Ectodermal cell (in vitro differentiated cells): ENCODE measurements at regions not wholly inside any gene's neighbourhood (a gene's known extent, or its start where the extent isn't known, plus 50 kb on each side); places are given as distances from the start of the nearest gene placed in this dataset.

ENCODE experiments used
- H3K27ac ChIP-seq: 2 replicates; pipeline ENCODE4 v1.7.0; 2013; ENCODE audit warnings: mild to moderate bottlenecking, low read depth, low read length; ENCODE audit not compliant: insufficient read depth, poor library complexity, severe bottlenecking
- H3K27me3 ChIP-seq: 2 replicates; pipeline ENCODE4 v1.7.0; 2013; ENCODE audit warnings: mild to moderate bottlenecking, low read length; ENCODE audit not compliant: insufficient read depth, control insufficient read depth, poor library complexity, severe bottlenecking
- H3K36me3 ChIP-seq: one replicate; pipeline ENCODE4 v1.7.0; 2013; ENCODE audit warnings: low read length; ENCODE audit not compliant: control insufficient read depth, insufficient read depth
- H3K4me1 ChIP-seq: one replicate; pipeline ENCODE4 v1.7.0; 2013; ENCODE audit warnings: low read length; ENCODE audit not compliant: control insufficient read depth, insufficient read depth
- H3K4me3 ChIP-seq: 2 replicates; pipeline ENCODE4 v1.7.0; 2013; ENCODE audit warnings: low read depth, low read length, control low read depth; ENCODE audit not compliant: insufficient read depth
- H3K9me3 ChIP-seq: 2 replicates; pipeline ENCODE4 v1.7.0; 2013; ENCODE audit warnings: mild to moderate bottlenecking, low read length, moderate library complexity; ENCODE audit not compliant: control insufficient read depth
- WGBS, 2 experiments: methylation state at CpG; one replicate each; pipeline ENCODE4 v1.1.7; 2013; ENCODE audit warnings: missing lambda C conversion rate in 2 of 2; 5-methylcytosine and 5-hydroxymethylcytosine counted together

DNA sequence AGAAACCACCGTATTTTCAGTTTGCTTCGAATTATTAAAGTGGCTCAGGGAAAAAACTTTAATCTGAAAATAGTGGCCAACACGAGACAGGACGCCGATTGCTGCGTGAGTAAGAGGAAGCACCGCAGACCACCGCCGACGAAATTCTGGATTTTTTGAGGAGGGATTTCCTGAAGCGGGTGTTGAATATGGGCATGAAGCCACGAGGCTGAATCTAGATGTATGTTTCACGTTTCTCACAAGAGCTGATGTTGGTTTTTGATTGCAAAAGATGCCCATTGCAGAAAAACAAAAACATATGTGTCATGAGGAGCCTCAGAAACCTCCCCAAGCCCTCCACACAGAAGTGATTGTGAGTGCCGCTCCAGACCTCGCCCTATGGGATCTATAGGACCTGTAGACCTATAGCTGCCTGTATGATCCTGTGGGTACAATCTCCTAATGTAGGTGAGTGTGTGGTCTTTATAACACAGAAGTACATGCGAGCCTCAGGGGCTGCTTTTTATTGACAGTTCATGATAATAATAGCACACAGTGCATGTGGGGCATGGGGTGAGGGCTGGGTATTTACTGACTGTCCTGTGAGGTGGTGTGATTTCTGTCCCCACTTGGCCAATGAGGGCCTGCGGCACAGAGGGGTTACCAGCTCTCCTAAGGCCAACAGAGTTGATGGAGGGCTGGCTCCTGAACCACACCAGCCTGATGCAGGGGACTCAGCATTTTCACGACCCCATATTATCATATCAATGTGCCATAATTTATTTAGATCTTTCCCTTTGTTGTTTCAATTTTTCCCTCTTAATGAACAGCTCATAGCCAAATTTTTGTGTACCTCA lies 243.9 kb downstream of the DLL1 start:
- no peak overlapping the region for H3K4me3 ChIP-seq
- H3K36me3 ChIP-seq, result no peaks in the 10 kb centered on the region
- H3K9me3 ChIP-seq, result no peaks in the 10 kb centered on the region
- H3K27ac ChIP-seq, result no peak overlapping the region
- no peaks in the 10 kb centered on the region for H3K27me3 ChIP-seq
- 87 to 88% methylated on average over 18 of the region's 18 CpGs for WGBS, 2 experiments
- no peaks in the 10 kb centered on the region for H3K4me1 ChIP-seq

DNA sequence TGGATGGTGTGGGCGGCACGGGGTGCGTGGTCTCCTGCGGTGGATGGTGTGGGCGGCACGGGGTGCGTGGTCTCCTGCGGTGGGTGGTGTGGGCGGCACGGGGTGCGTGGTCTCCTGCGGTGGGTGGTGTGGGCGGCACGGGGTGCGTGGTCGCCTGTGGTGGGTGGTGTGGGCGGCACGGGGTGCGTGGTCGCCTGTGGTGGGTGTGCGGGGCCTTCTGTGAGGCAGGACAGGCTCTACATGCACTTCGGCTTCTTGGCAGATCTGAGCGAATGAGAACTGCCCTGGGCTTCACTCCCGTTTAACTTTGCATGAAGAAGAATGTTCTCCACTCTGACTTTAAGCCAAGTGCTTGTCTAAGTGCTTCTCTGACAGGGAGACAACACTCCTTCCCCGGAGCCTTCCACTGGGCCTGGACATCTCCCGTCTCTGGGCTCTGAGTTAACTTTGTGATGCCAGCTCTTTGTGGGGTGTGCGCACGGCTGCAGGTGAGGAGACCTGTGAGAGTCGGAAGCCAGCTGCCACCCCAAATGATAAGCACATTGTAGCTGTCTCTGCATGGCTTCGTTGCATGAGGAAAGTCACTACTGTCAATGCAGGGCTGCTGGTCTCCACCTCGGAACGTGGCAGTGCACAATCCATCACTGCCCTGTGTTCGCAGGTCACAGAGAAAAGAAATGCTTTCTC lies 244.8 kb downstream of the DLL1 start:
- H3K4me1 ChIP-seq, result no peaks in the 10 kb centered on the region
- H3K36me3 ChIP-seq, result no peaks in the 10 kb centered on the region
- WGBS, 2 experiments, result 88 to 89% methylated on average over 33 of the region's 33 CpGs
- no peak overlapping the region for H3K4me3 ChIP-seq
- H3K27ac ChIP-seq, result no peak overlapping the region
- no peaks in the 10 kb centered on the region for H3K27me3 ChIP-seq
- no peaks in the 10 kb centered on the region for H3K9me3 ChIP-seq

DNA sequence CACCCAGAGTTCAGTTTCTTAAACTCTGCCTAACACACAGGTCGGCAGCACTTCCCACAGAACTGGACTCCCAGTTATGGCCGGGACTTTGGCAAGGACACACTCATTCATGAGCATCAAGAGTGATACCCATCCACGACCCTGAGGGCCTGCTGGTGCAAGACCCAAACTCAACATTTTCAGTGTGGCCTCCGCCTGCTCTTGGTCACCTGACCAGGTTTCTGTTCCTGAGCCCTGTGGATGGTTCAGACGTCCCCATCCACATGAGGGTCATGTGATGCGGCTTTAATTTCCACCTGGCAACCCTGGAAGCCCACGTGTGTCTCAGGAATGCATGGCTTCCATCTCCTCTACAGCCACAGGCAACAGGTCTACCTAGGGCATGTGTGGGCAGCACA lies 245.3 kb downstream of the DLL1 start:
- Histone ChIP-seq H3K36me3 (no peaks in the 10 kb centered on the region), H3K27ac (no peak overlapping the region), H3K4me3 (no peak overlapping the region), H3K27me3 (no peaks in the 10 kb centered on the region), H3K4me1 (no peaks in the 10 kb centered on the region), H3K9me3 (no peaks in the 10 kb centered on the region)
- 93 to 96% methylated on average over 7 of the region's 7 CpGs for WGBS, 2 experiments

DNA sequence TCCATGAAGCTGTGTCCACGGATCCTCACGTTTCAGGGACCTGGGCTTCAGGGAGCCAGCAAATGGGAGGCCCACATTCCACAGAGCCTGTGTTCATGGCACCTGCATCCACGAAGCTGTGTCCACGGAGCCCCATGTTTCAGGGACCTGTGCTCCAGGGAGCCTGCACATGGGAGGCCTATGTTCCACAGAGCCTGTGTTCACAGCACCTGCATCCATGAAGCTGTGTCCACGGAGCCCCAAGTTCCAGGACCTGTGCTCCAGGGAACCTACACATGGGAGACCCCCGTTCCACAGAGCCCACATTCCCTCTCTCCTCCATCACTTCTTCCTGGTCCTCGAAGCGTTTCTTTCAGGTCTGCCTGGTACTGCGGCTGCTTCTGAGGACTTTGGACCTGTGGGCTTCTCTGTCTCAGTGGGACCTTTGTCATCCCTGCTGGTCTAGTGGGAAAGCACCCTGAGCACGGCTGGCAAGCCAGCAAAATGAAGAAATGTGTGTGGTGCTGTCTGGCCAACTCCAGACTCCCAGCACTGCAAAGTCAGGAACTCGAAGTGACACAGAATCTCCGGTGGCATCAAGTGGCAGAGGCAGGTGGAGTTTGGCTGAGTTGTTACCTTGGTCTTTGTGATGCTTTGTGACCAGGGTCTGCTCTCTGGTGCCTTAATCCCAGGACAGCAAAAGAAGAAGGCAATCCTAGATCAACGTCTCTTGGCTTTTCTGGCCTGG lies 245.9 kb downstream of the DLL1 start:
- Histone ChIP-seq H3K4me3 (no peak overlapping the region), H3K36me3 (no peaks in the 10 kb centered on the region), H3K27me3 (no peaks in the 10 kb centered on the region), H3K27ac (no peak overlapping the region), H3K4me1 (no peaks in the 10 kb centered on the region), H3K9me3 (no peaks in the 10 kb centered on the region)
- WGBS, 2 experiments, result 94 to 95% methylated on average over 13 of the region's 13 CpGs

DNA sequence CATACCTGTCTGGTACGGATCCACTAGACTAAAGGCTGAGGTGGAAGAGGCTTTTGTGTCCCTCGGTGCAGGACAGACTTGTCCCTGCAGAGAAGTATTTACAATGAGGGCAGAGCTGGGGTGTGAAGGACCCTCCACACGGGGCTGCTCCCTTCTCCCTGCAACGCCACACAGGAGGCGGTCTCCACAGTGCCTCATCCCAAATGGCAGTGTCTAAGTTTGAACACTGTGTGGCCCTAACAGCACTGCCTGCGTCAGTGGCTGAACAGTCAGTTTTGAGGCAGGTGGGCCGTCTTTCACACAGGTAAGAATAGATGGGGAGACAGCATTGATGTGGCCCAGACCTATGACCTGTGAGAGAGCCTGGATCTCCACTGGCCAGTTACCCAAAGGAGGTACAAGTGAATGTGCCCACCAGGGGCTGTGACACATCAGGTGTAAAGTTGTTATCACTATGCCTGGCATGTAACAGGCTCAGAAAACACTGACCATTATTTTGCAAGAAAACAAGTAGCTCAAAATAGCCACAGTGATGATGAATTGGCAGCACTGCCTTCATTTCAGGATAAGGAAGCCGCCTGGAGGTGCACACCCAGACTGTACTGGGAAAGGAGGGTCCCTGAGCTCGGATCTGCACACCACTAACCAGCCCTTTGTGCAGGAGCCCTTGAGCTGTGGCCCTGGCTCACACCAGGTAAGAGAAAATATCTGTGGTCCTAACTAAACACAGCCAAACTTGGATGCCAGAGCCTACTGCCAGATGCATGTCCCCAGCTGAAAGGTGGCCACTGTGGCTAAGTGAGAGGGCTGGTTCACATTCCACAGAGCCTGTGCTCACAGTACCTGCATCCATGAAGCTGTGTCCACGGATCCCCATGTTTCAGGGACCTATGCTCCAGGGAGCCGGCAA lies 246.7 kb downstream of the DLL1 start:
- Histone ChIP-seq H3K4me3 (no peak overlapping the region), H3K27ac (no peak overlapping the region), H3K36me3 (no peaks in the 10 kb centered on the region), H3K27me3 (no peaks in the 10 kb centered on the region), H3K4me1 (no peaks in the 10 kb centered on the region), H3K9me3 (no peaks in the 10 kb centered on the region)
- WGBS, 2 experiments, result 89 to 90% methylated on average over 11 of the region's 11 CpGs

DNA sequence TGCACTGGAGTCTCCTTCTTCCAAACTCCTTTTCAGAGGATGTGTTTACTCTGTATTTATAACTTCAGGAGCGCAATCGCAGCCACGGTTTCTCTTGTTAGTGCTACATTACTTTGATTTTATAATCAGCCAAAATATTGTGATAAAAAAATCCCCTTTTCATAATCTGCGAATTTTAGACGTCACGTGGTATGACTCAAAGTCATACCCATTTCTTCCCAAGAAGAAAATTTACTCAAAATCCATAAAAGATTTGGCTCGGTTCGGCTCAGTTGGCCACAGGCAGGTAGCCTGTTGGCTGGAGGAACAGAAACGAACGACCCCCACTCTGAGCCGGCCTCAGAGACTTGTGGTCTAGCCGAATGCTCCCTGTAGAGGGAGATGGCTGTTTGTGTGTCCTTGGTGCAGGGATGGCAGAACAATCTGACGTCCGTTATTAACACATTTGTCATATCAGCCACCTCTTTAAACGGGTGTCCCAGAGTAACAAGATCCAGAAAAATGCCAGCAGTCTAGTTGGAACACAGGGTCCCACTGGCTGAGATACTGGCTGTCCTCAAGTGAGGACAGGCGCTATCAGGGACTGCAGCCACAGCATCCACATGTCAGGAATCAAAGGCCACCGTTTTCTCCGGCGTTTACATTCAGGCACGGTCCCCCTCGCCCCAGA lies 247.6 kb downstream of the DLL1 start:
- Histone ChIP-seq H3K36me3 (no peaks in the 10 kb centered on the region), H3K9me3 (no peaks in the 10 kb centered on the region), H3K4me1 (no peaks in the 10 kb centered on the region), H3K27ac (no peak overlapping the region), H3K27me3 (no peaks in the 10 kb centered on the region), H3K4me3 (no peak overlapping the region)
- 93 to 95% methylated on average over 21 of the region's 21 CpGs for WGBS, 2 experiments

DNA sequence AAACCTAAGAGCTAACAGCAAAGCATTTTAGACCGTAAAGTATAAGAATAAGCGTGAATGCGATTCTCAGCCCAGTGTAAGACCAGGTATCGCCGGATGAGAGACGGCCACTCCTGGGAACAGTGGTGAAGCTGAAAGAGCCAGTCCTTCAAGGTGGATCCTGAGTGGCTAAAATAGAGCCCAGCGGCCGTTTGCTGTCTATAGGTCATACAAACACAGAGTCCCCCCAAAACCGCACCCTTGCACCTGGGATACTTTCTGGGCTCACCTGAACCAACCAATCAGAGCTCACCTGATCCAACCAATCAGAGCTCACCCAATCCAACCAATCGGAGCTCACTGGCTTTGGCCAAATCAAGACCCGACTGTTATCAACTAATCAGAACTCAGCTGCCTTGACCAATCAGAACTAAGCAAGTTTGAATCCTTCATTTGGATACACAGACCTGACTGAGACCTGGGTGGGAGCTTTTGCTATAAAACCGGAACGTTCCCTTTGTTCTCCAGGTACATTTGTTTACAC lies 248.2 kb downstream of the DLL1 start:
- Histone ChIP-seq H3K4me3 (no peak overlapping the region), H3K27ac (no peak overlapping the region), H3K27me3 (no peaks in the 10 kb centered on the region), H3K36me3 (no peaks in the 10 kb centered on the region), H3K4me1 (no peaks in the 10 kb centered on the region), H3K9me3 (no peaks in the 10 kb centered on the region)
- 95 to 97% methylated on average over 13 of the region's 13 CpGs for WGBS, 2 experiments

DNA sequence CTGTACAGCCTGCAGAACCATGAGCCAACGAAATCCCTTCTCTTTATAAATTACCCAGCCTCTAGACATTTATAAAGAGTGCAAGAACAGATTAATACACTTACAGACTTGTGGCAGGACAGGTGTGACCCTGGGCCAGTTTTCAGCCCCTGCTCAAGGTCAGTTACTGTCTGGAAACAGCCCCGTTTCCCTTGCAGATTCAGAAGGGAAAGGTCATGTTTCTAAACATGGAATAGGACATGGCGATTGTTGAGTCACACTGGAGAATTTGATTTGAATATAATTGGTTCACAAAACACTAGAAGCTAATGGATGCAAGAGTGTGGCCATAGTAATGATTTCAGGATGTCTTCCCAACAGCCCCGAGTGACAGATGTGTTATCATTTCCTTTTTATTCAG lies 248.8 kb downstream of the DLL1 start:
- no peaks in the 10 kb centered on the region for H3K9me3 ChIP-seq
- no peaks in the 10 kb centered on the region for H3K4me1 ChIP-seq
- WGBS, 2 experiments, result 93 to 96% methylated on average over 3 to 4 of the region's 4 CpGs

DNA sequence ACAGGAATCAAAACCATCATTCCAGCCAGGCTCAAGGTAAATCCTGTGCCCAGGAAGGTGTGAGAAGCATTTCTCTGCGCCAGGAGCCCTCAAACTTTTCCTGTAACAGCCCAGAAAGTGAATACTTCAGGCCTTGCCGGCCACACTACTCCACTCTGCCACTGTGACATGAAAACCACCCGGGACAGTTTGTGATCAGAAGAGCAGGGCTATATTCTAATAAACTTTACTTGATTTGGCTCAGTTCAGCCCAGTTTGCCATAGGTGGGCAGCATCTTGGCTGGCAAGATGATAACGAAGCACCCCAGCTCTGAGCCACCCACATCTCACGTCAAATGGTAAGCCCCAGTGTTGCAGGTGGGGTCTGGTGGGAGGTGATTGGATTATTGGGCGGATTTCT lies 249.4 kb downstream of the DLL1 start:
- Histone ChIP-seq H3K27me3 (no peaks in the 10 kb centered on the region), H3K4me3 (no peak overlapping the region), H3K4me1 (peaks cover 5% of the 10 kb centered on the region), H3K36me3 (no peaks in the 10 kb centered on the region), H3K27ac (no peak overlapping the region), H3K9me3 (no peaks in the 10 kb centered on the region)
- WGBS, 2 experiments, result 96 to 97% methylated on average over 6 of the region's 6 CpGs

More for the DNA sequence above, 248.8 kb downstream of the DLL1 start:
- Histone ChIP-seq H3K36me3 (no peaks in the 10 kb centered on the region), H3K4me3 (no peak overlapping the region), H3K27ac (no peak overlapping the region), H3K27me3 (no peaks in the 10 kb centered on the region)
